Stomach smooth muscle (tissue), 2 donors: ENCODE measurements at regions not wholly inside any gene's neighbourhood (a gene's known extent, or its start where the extent isn't known, plus 50 kb on each side); places are given as distances from the start of the nearest gene placed in this dataset.

ENCODE experiments used
- H3K27ac ChIP-seq: one replicate; pipeline ENCODE4 v1.7.0; 2013; ENCODE audit warnings: mild to moderate bottlenecking, low read length, inconsistent platforms
- H3K27me3 ChIP-seq, 2 donors: one replicate each; pipeline ENCODE4 v1.7.0; 2013; ENCODE audit warnings: low read length in 2 of 2; ENCODE audit not compliant: insufficient read depth in 2 of 2, control insufficient read depth in 1 of 2
- H3K36me3 ChIP-seq, 2 donors: one replicate each; pipeline ENCODE4 v1.7.0; 2013; ENCODE audit warnings: low read length in 2 of 2; ENCODE audit not compliant: control insufficient read depth in 2 of 2, insufficient read depth in 2 of 2
- H3K4me1 ChIP-seq: one replicate; pipeline ENCODE4 v1.7.0; 2013; ENCODE audit warnings: low read length; ENCODE audit not compliant: control insufficient read depth, insufficient read depth
- H3K4me3 ChIP-seq, 2 donors: one replicate each; pipeline ENCODE4 v1.7.0; 2013; ENCODE audit warnings: low read length in 2 of 2
- H3K9ac ChIP-seq, 2 donors: one replicate each; pipeline ENCODE4 v1.7.0; 2013; ENCODE audit warnings: low read length in 2 of 2, mild to moderate bottlenecking in 1 of 2
- H3K9me3 ChIP-seq, 2 donors: one replicate each; pipeline ENCODE4 v1.7.0; 2013; ENCODE audit warnings: low read length in 2 of 2; ENCODE audit not compliant: control insufficient read depth in 2 of 2
- donor health status: healthy.
- donor health status: Pancreatic carcinoma.

DNA sequence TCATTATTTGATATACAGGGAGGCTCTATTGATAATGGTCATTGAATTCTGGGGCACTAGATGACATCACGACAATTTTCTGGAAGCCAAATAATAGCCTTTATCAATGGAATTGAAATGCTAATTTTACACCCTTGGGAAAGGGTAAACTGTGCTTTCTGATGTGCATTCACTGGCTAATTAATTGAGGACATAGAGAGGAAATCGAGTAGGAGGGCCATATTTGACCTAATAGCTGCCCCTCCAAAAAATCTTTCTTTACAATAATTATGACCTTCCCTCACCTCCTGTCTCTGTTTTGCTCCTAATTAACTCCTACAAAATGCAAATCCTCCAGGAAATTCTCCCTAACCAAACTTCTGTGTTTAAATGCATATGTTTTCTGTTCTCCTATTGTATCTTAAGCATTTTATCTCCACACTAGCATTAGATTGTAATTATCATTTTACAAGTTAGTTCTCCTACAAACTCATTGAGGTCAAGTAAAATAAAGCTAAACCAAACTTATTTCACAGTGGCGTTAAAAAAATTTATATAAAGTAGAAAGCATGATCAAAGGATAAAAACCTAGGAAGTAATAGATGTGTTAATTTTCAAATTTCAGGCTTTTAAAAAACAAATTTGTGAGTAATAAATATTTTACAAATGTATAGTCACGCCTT lies 1414.0 kb upstream of the AGA start:
- H3K4me3 ChIP-seq: no peak overlapping the region
- no peak overlapping the region for H3K27ac ChIP-seq
- no peaks in the 10 kb centered on the region for H3K27me3 ChIP-seq
- H3K4me1 ChIP-seq: no peaks in the 10 kb centered on the region
- H3K9ac ChIP-seq: no peak overlapping the region
- no peaks in the 10 kb centered on the region for H3K9me3 ChIP-seq
- no peaks in the 10 kb centered on the region for H3K36me3 ChIP-seq

GRCh38 chr4:178871476-178871875 lies 1429.2 kb upstream of the AGA start:
- Histone ChIP-seq H3K9ac (no peak overlapping the region), H3K4me3 (no peak overlapping the region), H3K27me3 (no peaks in the 10 kb centered on the region), H3K27ac (no peak overlapping the region), H3K9me3 (no peaks in the 10 kb centered on the region), H3K4me1 (no peaks in the 10 kb centered on the region), H3K36me3 (no peaks in the 10 kb centered on the region)

DNA sequence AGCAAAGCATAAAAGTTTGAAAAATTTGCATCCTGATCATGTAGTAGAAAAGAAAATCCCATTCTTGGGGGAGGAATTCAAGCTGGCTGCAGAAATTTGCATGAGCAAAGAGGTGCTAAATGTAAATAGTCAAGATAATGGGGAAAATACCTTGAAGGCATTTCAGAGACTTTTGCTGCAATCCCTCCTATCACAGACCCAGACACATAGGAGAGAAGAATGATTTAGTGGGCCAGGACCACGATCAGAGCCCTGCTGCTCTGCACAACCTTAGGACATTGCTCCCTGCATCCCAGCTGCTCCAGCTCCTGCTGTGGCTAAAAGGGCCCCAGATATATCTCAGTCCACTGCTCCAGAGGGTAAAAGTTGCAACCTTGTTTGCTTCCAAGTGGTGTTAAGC lies 1439.7 kb upstream of the AGA start:
- Histone ChIP-seq H3K9me3 (peaks cover 0 to 3% of the 10 kb centered on the region in 2 donors), H3K4me3 (no peak overlapping the region), H3K9ac (no peak overlapping the region), H3K27ac (no peak overlapping the region), H3K4me1 (no peaks in the 10 kb centered on the region), H3K27me3 (no peaks in the 10 kb centered on the region), H3K36me3 (no peaks in the 10 kb centered on the region)

DNA sequence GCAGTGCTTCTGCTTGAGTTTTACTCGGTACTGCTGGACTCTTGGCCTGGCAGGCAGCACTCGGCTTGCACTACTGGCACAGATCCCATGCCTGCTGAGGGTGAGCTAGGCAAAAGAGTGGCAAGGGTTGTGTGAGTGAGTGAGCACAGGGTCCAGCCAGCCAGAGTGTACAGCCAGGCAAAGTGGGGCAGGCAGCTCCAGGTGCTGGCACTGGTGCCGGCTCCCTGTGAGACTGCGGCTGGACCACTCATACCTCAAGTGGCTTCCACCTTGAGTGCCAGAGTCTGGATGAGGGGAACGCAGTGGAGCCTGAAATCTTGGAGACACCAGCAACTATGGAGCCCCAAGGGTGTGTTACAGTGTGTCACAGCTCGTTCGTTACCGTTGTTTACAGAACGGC lies 1451.9 kb upstream of the AGA start:
- no peaks in the 10 kb centered on the region for H3K36me3 ChIP-seq
- no peak overlapping the region for H3K4me3 ChIP-seq
- H3K27ac ChIP-seq: no peak overlapping the region
- H3K9me3 ChIP-seq: no peaks in the 10 kb centered on the region
- H3K9ac ChIP-seq: no peak overlapping the region
- H3K27me3 ChIP-seq: no peaks in the 10 kb centered on the region
- no peaks in the 10 kb centered on the region for H3K4me1 ChIP-seq

- H3K4me1 ChIP-seq: no peaks in the 10 kb centered on the region
Observed at GRCh38 chr4:178899084-178899483, 1456.8 kb upstream of the AGA start.

DNA sequence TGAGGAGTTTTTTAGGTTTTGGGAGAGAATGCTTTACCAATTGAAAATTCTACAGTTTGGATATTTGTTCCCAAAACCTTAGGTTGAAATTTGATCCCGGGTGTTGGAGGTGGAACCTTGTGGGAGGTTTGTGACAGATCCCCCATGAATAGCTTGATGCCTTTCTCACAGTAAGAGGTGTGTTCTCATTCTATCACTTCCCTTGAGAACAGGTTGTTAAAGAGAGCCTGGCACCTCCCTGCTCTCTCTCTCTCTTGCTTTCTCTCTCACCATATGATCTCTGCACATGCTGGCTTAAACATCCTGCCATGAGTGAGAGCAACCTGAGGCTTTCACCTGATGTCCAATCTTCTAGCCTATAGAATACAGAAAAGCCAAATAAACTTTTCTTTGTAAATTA lies 1475.5 kb upstream of the AGA start:
- H3K27me3 ChIP-seq: no peaks in the 10 kb centered on the region
- no peak overlapping the region for H3K9ac ChIP-seq
- H3K4me1 ChIP-seq: no peaks in the 10 kb centered on the region
- no peaks in the 10 kb centered on the region for H3K36me3 ChIP-seq
- no peak overlapping the region for H3K27ac ChIP-seq
- H3K4me3 ChIP-seq: no peak overlapping the region
- peaks cover 0 to 3% of the 10 kb centered on the region in 2 donors for H3K9me3 ChIP-seq

More at GRCh38 chr4:178899084-178899483, 1456.8 kb upstream of the AGA start:
- Histone ChIP-seq H3K27me3 (no peaks in the 10 kb centered on the region), H3K9ac (no peak overlapping the region), H3K9me3 (no peaks in the 10 kb centered on the region), H3K36me3 (no peaks in the 10 kb centered on the region), H3K27ac (no peak overlapping the region), H3K4me3 (no peak overlapping the region)

DNA sequence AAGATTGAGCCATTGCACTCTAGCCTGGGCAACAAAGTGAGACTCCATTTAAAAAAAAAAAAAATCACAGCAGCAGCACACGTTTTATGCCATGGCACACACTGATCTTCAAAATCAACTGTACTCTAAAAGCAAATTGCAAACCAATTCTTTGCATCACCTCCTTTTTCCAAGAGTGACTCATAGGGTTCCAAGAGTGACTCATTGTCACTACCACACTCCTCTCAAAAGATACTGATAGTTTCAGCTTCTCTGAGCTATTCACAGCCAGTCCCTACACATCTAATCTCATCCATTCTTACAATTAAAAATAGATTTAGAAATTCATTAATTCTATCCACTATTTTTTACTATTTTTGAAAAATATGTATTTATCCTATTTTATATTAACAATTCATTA lies 1494.9 kb upstream of the AGA start:
- Histone ChIP-seq H3K27me3 (no peaks in the 10 kb centered on the region), H3K4me1 (no peaks in the 10 kb centered on the region), H3K27ac (no peak overlapping the region), H3K4me3 (no peak overlapping the region), H3K36me3 (no peaks in the 10 kb centered on the region), H3K9ac (no peak overlapping the region), H3K9me3 (peaks cover 0 to 4% of the 10 kb centered on the region in 2 donors)

GRCh38 chr4:178941975-178942374 lies 1499.7 kb upstream of the AGA start:
- H3K4me3 ChIP-seq: no peak overlapping the region
- no peaks in the 10 kb centered on the region for H3K4me1 ChIP-seq
- no peak overlapping the region for H3K9ac ChIP-seq
- no peaks in the 10 kb centered on the region for H3K27me3 ChIP-seq
- no peak overlapping the region for H3K27ac ChIP-seq
- H3K9me3 ChIP-seq: peaks cover 0 to 4% of the 10 kb centered on the region in 2 donors
- no peaks in the 10 kb centered on the region for H3K36me3 ChIP-seq

DNA sequence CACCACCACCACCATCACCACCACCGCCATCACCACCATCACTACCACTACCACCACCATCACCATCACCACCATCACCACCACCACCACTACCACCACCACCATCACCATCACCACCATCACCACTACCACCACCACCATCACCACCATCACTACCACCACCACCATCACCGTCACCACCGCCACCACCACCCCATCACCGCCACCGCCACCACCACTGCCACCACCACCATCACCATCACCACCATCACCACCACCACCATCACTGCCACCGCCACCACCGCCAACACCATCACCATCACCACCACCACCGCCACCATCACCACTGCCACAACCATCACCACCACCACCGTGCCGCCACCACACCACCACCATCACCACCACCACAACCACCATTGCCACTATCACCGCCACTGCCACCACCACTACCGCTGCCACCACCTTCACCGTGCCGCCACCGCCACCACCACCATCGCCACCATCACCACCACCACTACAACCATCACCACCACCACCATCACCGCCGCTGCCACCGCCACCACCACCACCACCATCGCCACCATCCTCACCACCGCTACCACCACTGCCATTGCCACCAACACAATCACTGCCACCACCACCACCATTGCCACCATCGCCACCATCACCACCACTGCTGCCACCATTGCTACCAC lies 1511.3 kb upstream of the AGA start:
- Histone ChIP-seq H3K9me3 (no peaks in the 10 kb centered on the region), H3K9ac (no peak overlapping the region), H3K27me3 (no peaks in the 10 kb centered on the region), H3K27ac (no peak overlapping the region), H3K4me3 (no peak overlapping the region), H3K36me3 (no peaks in the 10 kb centered on the region), H3K4me1 (no peaks in the 10 kb centered on the region)

DNA sequence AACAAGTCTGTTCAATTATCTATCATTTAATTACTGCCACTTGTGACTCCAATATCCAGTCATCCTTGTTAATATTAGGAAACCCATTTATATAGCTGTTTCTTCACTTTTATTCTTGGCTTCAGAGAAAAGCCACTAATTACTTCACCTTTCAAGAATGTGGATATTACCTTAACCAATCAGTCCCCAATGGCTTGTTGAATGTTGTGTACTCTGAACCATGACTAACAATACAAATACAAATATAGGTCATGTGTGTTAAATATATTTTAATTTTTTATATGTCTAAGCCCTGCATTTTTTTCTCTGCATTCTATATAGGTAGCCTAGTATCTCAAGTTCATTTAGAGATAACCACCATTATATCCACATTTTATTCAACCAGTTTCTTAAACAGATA lies 1513.4 kb upstream of the AGA start:
- Histone ChIP-seq H3K36me3 (no peaks in the 10 kb centered on the region), H3K27me3 (no peaks in the 10 kb centered on the region), H3K9me3 (no peaks in the 10 kb centered on the region), H3K4me1 (no peaks in the 10 kb centered on the region), H3K4me3 (no peak overlapping the region), H3K27ac (no peak overlapping the region), H3K9ac (no peak overlapping the region)

DNA sequence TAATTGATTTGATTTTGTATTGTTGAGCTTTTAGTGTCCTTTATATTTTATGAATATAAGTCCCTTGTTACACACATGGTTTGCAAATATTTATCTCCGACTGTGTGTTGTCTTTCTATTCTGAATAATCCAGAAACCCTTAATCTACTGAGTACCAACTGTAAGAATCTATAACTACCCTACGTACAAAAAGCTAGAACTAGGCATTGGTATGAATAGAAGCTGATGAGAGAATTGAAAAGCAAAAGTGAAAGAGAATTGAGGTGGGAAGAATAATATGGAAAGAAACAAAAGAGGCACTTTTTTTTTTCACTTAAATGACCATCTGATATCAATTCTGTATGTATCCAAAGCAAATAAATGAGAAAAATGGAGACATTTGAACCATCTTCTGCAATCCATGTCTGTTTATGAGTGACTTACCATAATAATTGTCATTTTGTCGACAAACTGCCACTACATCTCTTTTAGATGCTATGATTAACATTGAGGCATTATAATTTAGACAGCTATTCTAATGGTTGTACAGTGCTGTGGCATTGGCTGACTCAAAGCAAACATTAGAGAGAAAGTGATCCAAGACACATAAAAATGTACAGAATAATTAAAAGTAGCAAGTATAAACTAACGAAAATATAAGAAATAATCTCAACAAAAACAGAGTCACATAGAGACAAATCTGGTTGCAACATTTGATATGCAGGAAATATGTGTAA lies 1516.6 kb upstream of the AGA start:
- no peaks in the 10 kb centered on the region for H3K36me3 ChIP-seq
- no peaks in the 10 kb centered on the region for H3K4me1 ChIP-seq
- no peaks in the 10 kb centered on the region for H3K27me3 ChIP-seq
- H3K9ac ChIP-seq: no peak overlapping the region
- no peaks in the 10 kb centered on the region for H3K9me3 ChIP-seq
- H3K4me3 ChIP-seq: no peak overlapping the region
- H3K27ac ChIP-seq: no peak overlapping the region
